Esophagus muscularis mucosa (tissue), 4 donors: ENCODE measurements at regions not wholly inside any gene's neighbourhood (a gene's known extent, or its start where the extent isn't known, plus 50 kb on each side); places are given as distances from the start of the nearest gene placed in this dataset.

ENCODE experiments used
- DNase-seq: peaks from one replicate; pipeline ENCODE4 v3.0.0-alpha.2; 2017; ENCODE audit errors: extremely low spot score
- H3K27ac ChIP-seq, 4 donors: fragments of 200-600 bp; sonication (generic); replicated peaks in 1 of 4; 1 replicate in 3 of 4; 2 replicates in 1 of 4; pipeline ENCODE4 v1.5.1; 2016 to 2019; ENCODE audit warnings: mild to moderate bottlenecking in 1 of 4
- H3K27me3 ChIP-seq, 4 donors: fragments of 200-600 bp; sonication (generic); one replicate each; pipeline versions ENCODE4 v1.5.1 to v1.6.0; 2016 to 2019
- H3K36me3 ChIP-seq, 4 donors: fragments of 200-600 bp; sonication (generic); one replicate each; pipeline ENCODE4 v1.5.1; 2016 to 2019
- H3K4me1 ChIP-seq, 4 donors: fragments of 200-600 bp; sonication (generic); one replicate each; pipeline ENCODE4 v1.5.1; 2016 to 2019
- H3K4me3 ChIP-seq, 4 donors: fragments of 200-600 bp; sonication (generic); 1 replicate in 2 of 4; 2 replicates in 2 of 4; pipeline ENCODE4 v1.5.1; 2016 to 2019; ENCODE audit warnings: mild to moderate bottlenecking in 4 of 4, moderate library complexity in 1 of 4
- H3K9me3 ChIP-seq, 4 donors: fragments of 200-600 bp; sonication (generic); 1 replicate in 3 of 4; 2 replicates in 1 of 4; pipeline ENCODE4 v1.5.1; 2016 to 2019
- CTCF ChIP-seq, 3 experiments: fragments of 200-600 bp in 2 of 3; fragments of 450-650 bp in 1 of 3; sonication (generic) in 2 of 3; IDR thresholded peaks; one replicate each; pipeline ENCODE4 v1.5.1; 2017 to 2019; ENCODE audit warnings: antibody characterized with exemption in 3 of 3, mild to moderate bottlenecking in 2 of 3, moderate library complexity in 1 of 3
- EP300 ChIP-seq: sonication (generic); formaldehyde crosslinking; IDR thresholded peaks from one replicate; pipeline ENCODE4 v1.6.1; 2017; ENCODE audit warnings: antibody characterized with exemption
- POLR2A ChIP-seq: fragments of 450-650 bp; IDR thresholded peaks from one replicate; pipeline ENCODE4 v1.6.1; 2017; ENCODE audit warnings: antibody characterized with exemption, moderate library complexity, mild to moderate bottlenecking, low read depth
- POLR2AphosphoS5 ChIP-seq, 2 donors: sonication (generic); formaldehyde crosslinking; IDR thresholded peaks; one replicate each; pipeline ENCODE4 v1.6.1; 2017; ENCODE audit warnings: antibody characterized with exemption in 2 of 2
- WGBS: methylation state at CpG from one replicate; pipeline ENCODE4 v1.1.5; 2018; 5-methylcytosine and 5-hydroxymethylcytosine counted together
- intact Hi-C: fragments of 100-400 bp; cut with DNase I; formaldehyde crosslinking; loops from one replicate; pipeline ENCODE4 v1.15.1; 2023

- Histone ChIP-seq H3K4me3 (no peak overlapping the region), H3K36me3 (no peaks in the 10 kb centered on the region), H3K4me1 (no peaks in the 10 kb centered on the region), H3K9me3 (no peaks in the 10 kb centered on the region), H3K27me3 (peaks cover 0 to 5% (median 0%) of the 10 kb centered on the region in 4 donors), H3K27ac (no peak overlapping the region)
- no peak for DNase-seq
- intact Hi-C loops = no loop called here
- TF ChIP-seq CTCF (IDR thresholded peaks at IDR 0.05) (no peak), POLR2AphosphoS5 (IDR thresholded peaks at IDR 0.05) (no peak), EP300 (no peak), POLR2A (no peak)
- WGBS = 80% methylated on average over 18 of the region's 18 CpGs
Measured at GRCh38 chr12:4849795-4850345, 59.8 kb upstream of the KCNA1 start.

GRCh38 chr12:4850857-4851380 lies 58.8 kb upstream of the KCNA1 start:
- TF ChIP-seq POLR2A (no peak), POLR2AphosphoS5 (IDR thresholded peaks at IDR 0.05) (no peak), CTCF (IDR thresholded peaks at IDR 0.05) (no peak), EP300 (no peak)
- Histone ChIP-seq H3K4me3 (no peak overlapping the region), H3K27ac (no peak overlapping the region), H3K4me1 (peaks cover 0 to 8% (median 4%) of the 10 kb centered on the region in 4 donors), H3K9me3 (no peaks in the 10 kb centered on the region), H3K36me3 (no peaks in the 10 kb centered on the region), H3K27me3 (peaks cover 0 to 5% (median 0%) of the 10 kb centered on the region in 4 donors)
- intact Hi-C loops = no loop called here
- no peak for DNase-seq
- WGBS = 90% methylated on average over 9 of the region's 9 CpGs

GRCh38 chr12:4852308-4852707 lies 57.4 kb upstream of the KCNA1 start:
- no peak for DNase-seq
- no peak overlapping the region for H3K4me3 ChIP-seq
- peaks cover 0 to 8% (median 4%) of the 10 kb centered on the region in 4 donors for H3K4me1 ChIP-seq
- intact Hi-C loops = no loop called here
- 94% methylated on average over 8 of the region's 8 CpGs for WGBS
- no peaks in the 10 kb centered on the region for H3K9me3 ChIP-seq
- TF ChIP-seq EP300 = no peak
- no peak for TF ChIP-seq CTCF (IDR thresholded peaks at IDR 0.05)
- no peak for TF ChIP-seq POLR2A
- no peak for TF ChIP-seq POLR2AphosphoS5 (IDR thresholded peaks at IDR 0.05)
- H3K27ac ChIP-seq = no peak overlapping the region
- H3K36me3 ChIP-seq = no peaks in the 10 kb centered on the region
- H3K27me3 ChIP-seq = peaks cover 0 to 5% (median 0%) of the 10 kb centered on the region in 4 donors

GRCh38 chr12:4852911-4853310 lies 56.8 kb upstream of the KCNA1 start:
- WGBS = 90% methylated on average over 10 of the region's 12 CpGs
- H3K27ac ChIP-seq = no peak overlapping the region
- H3K36me3 ChIP-seq = no peaks in the 10 kb centered on the region
- TF ChIP-seq EP300 = no peak
- no peak for TF ChIP-seq POLR2AphosphoS5 (IDR thresholded peaks at IDR 0.05)
- TF ChIP-seq POLR2A = no peak
- no peak for TF ChIP-seq CTCF (IDR thresholded peaks at IDR 0.05)
- H3K4me1 ChIP-seq = peaks cover 4 to 14% (median 10%) of the 10 kb centered on the region in 4 donors
- no peaks in the 10 kb centered on the region for H3K9me3 ChIP-seq
- no peak overlapping the region for H3K4me3 ChIP-seq
- H3K27me3 ChIP-seq = peaks cover 0 to 4% (median 0%) of the 10 kb centered on the region in 4 donors
- DNase-seq = no peak
- intact Hi-C loops = no loop called here
